HCT116 (cell line): ENCODE measurements at regions not wholly inside any gene's neighbourhood (a gene's known extent, or its start where the extent isn't known, plus 50 kb on each side); places are given as distances from the start of the nearest gene placed in this dataset.

Source experiments
- ATAC-seq: fragments of 200-7000 bp; cut with Tn5 transposase; 2 replicates; pipeline ENCODE4 v1.9.1; 2020; ENCODE audit warnings: mild to moderate bottlenecking, moderate library complexity
- BruUV-seq: library from RNA; stranded (reverse); fragments of 400-500 nt; replicated peaks from 2 replicates; lab custom pipeline; 2021; lab: Mats Ljungman, UMichigan
- CTCF ChIA-PET: fragments of 300-600 bp; sonication (Branson Sonifier 250); formaldehyde crosslinking; loops from one replicate; lab custom pipeline; 2021; ENCODE audit warnings: antibody characterized with exemption; lab: Charles Lee
- POLR2A ChIA-PET: fragments of 300-600, 350-600 bp; sonication (Branson Sonifier 250); formaldehyde crosslinking; loops from one replicate; lab custom pipeline; 2021; ENCODE audit warnings: antibody characterized with exemption; lab: Charles Lee
- RAD21 ChIA-PET, 2 experiments: fragments of 300-600 bp; sonication (Branson Sonifier 250); formaldehyde crosslinking; loops; one replicate each; lab custom pipeline; 2023; ENCODE audit warnings: low total read pairs in 2 of 2; ENCODE audit not compliant: uncharacterized antibody in 2 of 2, unreplicated experiment in 2 of 2, low non-redundant PET in 1 of 2; lab: Charles Lee
- DNase-seq: peaks from one replicate; pipeline ENCODE4 v3.0.0-alpha.2; 2010; ENCODE audit warnings: low read depth, low spot score
- H2AFZ ChIP-seq: fragments of 200-600 bp; shearing (Covaris generic), sonication (generic); 2 replicates; pipeline ENCODE4 v1.6.1; 2017; ENCODE audit warnings: low read depth, mixed run types, mixed read lengths, antibody characterized with exemption, low read length; ENCODE audit not compliant: poor library complexity, severe bottlenecking
- H3K27ac ChIP-seq: 2 replicates; pipeline ENCODE4 v1.5.1; 2012; ENCODE audit warnings: low read depth, low read length
- H3K27me3 ChIP-seq: fragments of 200-600 bp; sonication (generic); 2 replicates; pipeline ENCODE4 v1.6.1; 2016; ENCODE audit warnings: mixed run types, low read length, mixed read lengths; ENCODE audit not compliant: insufficient read depth
- H3K36me3 ChIP-seq, 2 experiments: fragments of 200-500 bp in 1 of 2; fragments of 200-600 bp in 1 of 2; sonication (Bioruptor generic) in 1 of 2; sonication (generic) in 1 of 2; 2 replicates each; pipeline versions ENCODE4 v1.5.1 to v1.6.1; 2014 to 2016; ENCODE audit warnings: low read length in 2 of 2, inconsistent platforms in 1 of 2, mixed read lengths in 1 of 2, mixed run types in 1 of 2; ENCODE audit not compliant: insufficient read depth in 2 of 2, control insufficient read depth in 1 of 2
- H3K4me1 ChIP-seq, 2 experiments: fragments of 200-600 bp in 1 of 2; sonication (generic) in 1 of 2; 2 replicates each; pipeline versions ENCODE4 v1.5.1 to v1.6.1; 2012 to 2017; ENCODE audit warnings: low read length in 2 of 2, inconsistent platforms in 1 of 2, mild to moderate bottlenecking in 1 of 2, mixed read lengths in 1 of 2, mixed run types in 1 of 2, moderate library complexity in 1 of 2; ENCODE audit not compliant: insufficient read depth in 2 of 2, control insufficient read depth in 1 of 2
- H3K4me2 ChIP-seq: fragments of 200-600 bp; sonication (generic); 2 replicates; pipeline ENCODE4 v1.6.1; 2017; ENCODE audit warnings: mixed run types, low read length, mixed read lengths
- H3K4me3 ChIP-seq, 2 experiments: fragments of 200-600 bp in 1 of 2; sonication (generic) in 1 of 2; replicated peaks in 1 of 2; 2 replicates each; pipeline ENCODE4 v1.5.1; 2011 to 2016; ENCODE audit warnings: low read length in 2 of 2, control low read depth in 1 of 2, low read depth in 1 of 2, mild to moderate bottlenecking in 1 of 2, mixed read lengths in 1 of 2, mixed run types in 1 of 2
- H3K79me2 ChIP-seq: fragments of 200-600 bp; sonication (generic); 2 replicates; pipeline ENCODE4 v1.6.1; 2017; ENCODE audit warnings: mild to moderate bottlenecking, mixed run types, low read length, moderate library complexity, mixed read lengths; ENCODE audit not compliant: insufficient read depth
- H3K9ac ChIP-seq: fragments of 200-600 bp; sonication (generic); 2 replicates; pipeline ENCODE4 v1.6.1; 2016; ENCODE audit warnings: low read length, mixed read lengths
- H3K9me2 ChIP-seq: fragments of 200-600 bp; sonication (generic), shearing (Covaris generic); 2 replicates; pipeline ENCODE4 v1.6.1; 2017; ENCODE audit warnings: mixed run types, mild to moderate bottlenecking, moderate library complexity; ENCODE audit not compliant: insufficient read depth
- H3K9me3 ChIP-seq, 2 experiments: fragments of 200-500 bp in 1 of 2; fragments of 200-600 bp in 1 of 2; sonication (Bioruptor generic) in 1 of 2; sonication (generic) in 1 of 2; 2 replicates each; pipeline ENCODE4 v1.6.1; 2014 to 2017; ENCODE audit warnings: low read length in 2 of 2, mixed read lengths in 2 of 2, inconsistent platforms in 1 of 2, low read depth in 1 of 2, mild to moderate bottlenecking in 1 of 2, mixed run types in 1 of 2, moderate library complexity in 1 of 2; ENCODE audit not compliant: control insufficient read depth in 1 of 2, insufficient read depth in 1 of 2
- H4K20me1 ChIP-seq: fragments of 200-600 bp; sonication (generic), shearing (Covaris generic); 2 replicates; pipeline ENCODE4 v1.6.1; 2017; ENCODE audit warnings: mixed run types, mild to moderate bottlenecking, moderate library complexity; ENCODE audit not compliant: insufficient read depth
- CBX3 ChIP-seq: IDR thresholded peaks from 2 replicates; pipeline ENCODE4 v1.6.1; 2012; ENCODE audit warnings: low read depth
- EGR1 ChIP-seq: IDR thresholded peaks from 2 replicates; pipeline ENCODE4 v1.6.1; 2012; ENCODE audit warnings: low read depth
- EZH2phosphoT487 ChIP-seq: fragments of 200-600 bp; IDR thresholded peaks from 2 replicates; pipeline ENCODE4 v1.6.1; 2018; ENCODE audit warnings: antibody characterized with exemption, borderline replicate concordance
- FOSL1 ChIP-seq: IDR thresholded peaks from 2 replicates; pipeline ENCODE4 v1.6.1; 2012; ENCODE audit warnings: low read depth
- JUND ChIP-seq: IDR thresholded peaks from 2 replicates; pipeline ENCODE4 v1.6.1; 2012
- POLR2A ChIP-seq: IDR thresholded peaks from 2 replicates; pipeline ENCODE4 v1.7.0; 2011; ENCODE audit warnings: borderline replicate concordance; ENCODE audit not compliant: insufficient read depth, insufficient read length; ENCODE audit errors: extremely low read depth
- RAD21 ChIP-seq: IDR thresholded peaks from 2 replicates; pipeline ENCODE4 v1.6.1; 2012; ENCODE audit warnings: low read depth, mild to moderate bottlenecking
- SIN3A ChIP-seq: IDR thresholded peaks from 2 replicates; pipeline ENCODE4 v1.6.1; 2012; ENCODE audit warnings: low read depth
- SRF ChIP-seq: IDR thresholded peaks from 2 replicates; pipeline ENCODE4 v1.6.1; 2012; ENCODE audit warnings: low read depth
- TCF7L2 ChIP-seq: IDR thresholded peaks from 2 replicates; pipeline ENCODE4 v1.7.0; 2011; ENCODE audit warnings: borderline replicate concordance, inconsistent platforms; ENCODE audit not compliant: insufficient read depth, insufficient read length; ENCODE audit errors: extremely low read depth
- ZFX ChIP-seq: fragments of 450-650 bp; IDR thresholded peaks from 2 replicates; pipeline ENCODE4 v1.6.1; 2017
- ZNF274 ChIP-seq: fragments of 200-500 bp; sonication (Bioruptor generic); IDR thresholded peaks from 2 replicates; pipeline ENCODE4 v1.6.1; 2014; ENCODE audit warnings: mild to moderate bottlenecking, low read depth, low read length, inconsistent platforms
- intact Hi-C: fragments of 100-400 bp; cut with micrococcal nuclease; formaldehyde crosslinking; loops from 2 replicates; pipeline ENCODE4 v1.10.0; 2022
- TF ChIP-seq, protein P1 (sequence below): IDR thresholded peaks from 2 replicates; pipeline ENCODE4 v1.6.1; 2012
- TF ChIP-seq, protein P2 (sequence below): IDR thresholded peaks from 2 replicates; pipeline ENCODE4 v1.6.1; 2011; ENCODE audit warnings: mild to moderate bottlenecking, low read length, moderate library complexity; ENCODE audit not compliant: insufficient replicate concordance; ENCODE audit errors: extremely low read depth
- TF ChIP-seq, protein P3 (sequence below): IDR thresholded peaks from 2 replicates; pipeline ENCODE4 v1.6.1; 2012; ENCODE audit warnings: low read depth
- TF ChIP-seq, protein P4 (sequence below): IDR thresholded peaks from 2 replicates; pipeline ENCODE4 v1.6.1; 2012
- TF ChIP-seq, protein P5 (sequence below), 3 experiments: fragments of 200-600 bp in 1 of 3; sonication (generic) in 1 of 3; IDR thresholded peaks in 2 of 3; conservative IDR thresholded peaks in 1 of 3; 2 replicates each; pipeline ENCODE4 v1.5.1; 2012 to 2017; ENCODE audit warnings: low read depth in 2 of 3, low read length in 2 of 3, antibody characterized with exemption in 1 of 3, borderline replicate concordance in 1 of 3, control low read depth in 1 of 3, mild to moderate bottlenecking in 1 of 3, mixed read lengths in 1 of 3, mixed run types in 1 of 3, moderate library complexity in 1 of 3; ENCODE audit not compliant: insufficient read depth in 1 of 3

DNA sequence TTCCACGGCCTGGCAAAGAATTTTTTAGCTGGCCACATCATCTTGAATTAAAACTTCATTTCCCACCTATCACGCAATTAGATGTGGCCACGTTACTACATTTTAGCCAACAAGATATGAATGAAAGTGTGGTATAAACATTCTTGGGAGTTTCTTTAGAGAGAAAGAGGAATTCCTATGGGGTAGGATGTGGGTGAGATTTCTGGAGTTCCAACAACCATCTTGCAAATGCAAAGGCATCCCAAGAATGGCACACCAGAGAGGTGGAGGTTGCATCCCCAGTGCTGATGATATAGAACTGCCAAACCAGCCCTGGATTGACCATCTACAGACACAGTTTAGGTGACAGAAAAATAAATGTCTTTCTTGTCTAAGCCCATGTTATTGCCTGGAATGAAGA is 66.3 kb upstream of the AKAP13 start (continued):
- TF ChIP-seq ZNF274 (no peak), EGR1 (no peak), ZFX (no peak), POLR2A (no peak), JUND (no peak), SIN3A (no peak), TCF7L2 (no peak), CBX3 (no peak), SRF (no peak)
- TF ChIP-seq, protein P1, sequence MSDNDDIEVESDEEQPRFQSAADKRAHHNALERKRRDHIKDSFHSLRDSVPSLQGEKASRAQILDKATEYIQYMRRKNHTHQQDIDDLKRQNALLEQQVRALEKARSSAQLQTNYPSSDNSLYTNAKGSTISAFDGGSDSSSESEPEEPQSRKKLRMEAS: no peak

DNA sequence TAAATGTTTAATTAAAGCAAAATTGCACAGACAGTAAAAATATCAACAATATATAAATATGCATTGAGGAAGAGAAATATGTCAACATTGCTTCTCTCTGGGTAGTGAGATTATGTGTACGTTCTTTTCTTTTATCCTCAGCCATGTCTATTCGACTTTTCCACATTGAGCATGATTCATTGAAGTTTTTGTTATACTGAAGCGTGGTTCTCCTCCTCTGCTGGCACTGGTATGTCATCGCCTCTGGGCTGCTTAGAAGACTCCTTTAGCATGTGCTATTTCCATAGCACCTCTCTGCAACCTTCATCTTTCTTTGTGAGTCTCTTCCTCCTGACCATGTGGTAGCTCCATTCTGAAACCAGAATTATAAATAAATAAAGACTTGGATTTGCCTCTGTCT is 65.8 kb upstream of the AKAP13 start:
- Histone ChIP-seq H4K20me1 (no peaks in the 10 kb centered on the region), H3K27ac (no peak overlapping the region), H3K9me2 (no peaks in the 10 kb centered on the region), H3K4me2 (no peak overlapping the region), H3K4me3 (no peak overlapping the region), H3K79me2 (no peaks in the 10 kb centered on the region), H3K36me3 (no peaks in the 10 kb centered on the region), H2AFZ (no peak overlapping the region), H3K4me1 (peaks cover 32 to 34% of the 10 kb centered on the region in 2 experiments), H3K9me3 (no peaks in the 10 kb centered on the region), H3K27me3 (no peaks in the 10 kb centered on the region), H3K9ac (no peak overlapping the region)
- no peak for ATAC-seq
- RAD21 ChIA-PET: no interaction called here
- intact Hi-C loops: no loop called here
- CTCF ChIA-PET: no interaction called here
- BruUV-seq: no TSS peak
- no peak for DNase-seq
- POLR2A ChIA-PET: no interaction called here
- TF ChIP-seq, protein P2, sequence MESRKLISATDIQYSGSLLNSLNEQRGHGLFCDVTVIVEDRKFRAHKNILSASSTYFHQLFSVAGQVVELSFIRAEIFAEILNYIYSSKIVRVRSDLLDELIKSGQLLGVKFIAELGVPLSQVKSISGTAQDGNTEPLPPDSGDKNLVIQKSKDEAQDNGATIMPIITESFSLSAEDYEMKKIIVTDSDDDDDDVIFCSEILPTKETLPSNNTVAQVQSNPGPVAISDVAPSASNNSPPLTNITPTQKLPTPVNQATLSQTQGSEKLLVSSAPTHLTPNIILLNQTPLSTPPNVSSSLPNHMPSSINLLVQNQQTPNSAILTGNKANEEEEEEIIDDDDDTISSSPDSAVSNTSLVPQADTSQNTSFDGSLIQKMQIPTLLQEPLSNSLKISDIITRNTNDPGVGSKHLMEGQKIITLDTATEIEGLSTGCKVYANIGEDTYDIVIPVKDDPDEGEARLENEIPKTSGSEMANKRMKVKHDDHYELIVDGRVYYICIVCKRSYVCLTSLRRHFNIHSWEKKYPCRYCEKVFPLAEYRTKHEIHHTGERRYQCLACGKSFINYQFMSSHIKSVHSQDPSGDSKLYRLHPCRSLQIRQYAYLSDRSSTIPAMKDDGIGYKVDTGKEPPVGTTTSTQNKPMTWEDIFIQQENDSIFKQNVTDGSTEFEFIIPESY: no peak
- TF ChIP-seq CBX3 (no peak), EGR1 (no peak), FOSL1 (no peak), EZH2phosphoT487 (no peak), TCF7L2 (no peak), ZFX (no peak), ZNF274 (no peak), SIN3A (no peak), RAD21 (no peak), SRF (no peak)
- TF ChIP-seq, protein P3, sequence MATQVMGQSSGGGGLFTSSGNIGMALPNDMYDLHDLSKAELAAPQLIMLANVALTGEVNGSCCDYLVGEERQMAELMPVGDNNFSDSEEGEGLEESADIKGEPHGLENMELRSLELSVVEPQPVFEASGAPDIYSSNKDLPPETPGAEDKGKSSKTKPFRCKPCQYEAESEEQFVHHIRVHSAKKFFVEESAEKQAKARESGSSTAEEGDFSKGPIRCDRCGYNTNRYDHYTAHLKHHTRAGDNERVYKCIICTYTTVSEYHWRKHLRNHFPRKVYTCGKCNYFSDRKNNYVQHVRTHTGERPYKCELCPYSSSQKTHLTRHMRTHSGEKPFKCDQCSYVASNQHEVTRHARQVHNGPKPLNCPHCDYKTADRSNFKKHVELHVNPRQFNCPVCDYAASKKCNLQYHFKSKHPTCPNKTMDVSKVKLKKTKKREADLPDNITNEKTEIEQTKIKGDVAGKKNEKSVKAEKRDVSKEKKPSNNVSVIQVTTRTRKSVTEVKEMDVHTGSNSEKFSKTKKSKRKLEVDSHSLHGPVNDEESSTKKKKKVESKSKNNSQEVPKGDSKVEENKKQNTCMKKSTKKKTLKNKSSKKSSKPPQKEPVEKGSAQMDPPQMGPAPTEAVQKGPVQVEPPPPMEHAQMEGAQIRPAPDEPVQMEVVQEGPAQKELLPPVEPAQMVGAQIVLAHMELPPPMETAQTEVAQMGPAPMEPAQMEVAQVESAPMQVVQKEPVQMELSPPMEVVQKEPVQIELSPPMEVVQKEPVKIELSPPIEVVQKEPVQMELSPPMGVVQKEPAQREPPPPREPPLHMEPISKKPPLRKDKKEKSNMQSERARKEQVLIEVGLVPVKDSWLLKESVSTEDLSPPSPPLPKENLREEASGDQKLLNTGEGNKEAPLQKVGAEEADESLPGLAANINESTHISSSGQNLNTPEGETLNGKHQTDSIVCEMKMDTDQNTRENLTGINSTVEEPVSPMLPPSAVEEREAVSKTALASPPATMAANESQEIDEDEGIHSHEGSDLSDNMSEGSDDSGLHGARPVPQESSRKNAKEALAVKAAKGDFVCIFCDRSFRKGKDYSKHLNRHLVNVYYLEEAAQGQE: no peak
- TF ChIP-seq, protein P1: no peak
- TF ChIP-seq, protein P4, sequence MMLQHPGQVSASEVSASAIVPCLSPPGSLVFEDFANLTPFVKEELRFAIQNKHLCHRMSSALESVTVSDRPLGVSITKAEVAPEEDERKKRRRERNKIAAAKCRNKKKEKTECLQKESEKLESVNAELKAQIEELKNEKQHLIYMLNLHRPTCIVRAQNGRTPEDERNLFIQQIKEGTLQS: no peak
- TF ChIP-seq, protein P5, sequence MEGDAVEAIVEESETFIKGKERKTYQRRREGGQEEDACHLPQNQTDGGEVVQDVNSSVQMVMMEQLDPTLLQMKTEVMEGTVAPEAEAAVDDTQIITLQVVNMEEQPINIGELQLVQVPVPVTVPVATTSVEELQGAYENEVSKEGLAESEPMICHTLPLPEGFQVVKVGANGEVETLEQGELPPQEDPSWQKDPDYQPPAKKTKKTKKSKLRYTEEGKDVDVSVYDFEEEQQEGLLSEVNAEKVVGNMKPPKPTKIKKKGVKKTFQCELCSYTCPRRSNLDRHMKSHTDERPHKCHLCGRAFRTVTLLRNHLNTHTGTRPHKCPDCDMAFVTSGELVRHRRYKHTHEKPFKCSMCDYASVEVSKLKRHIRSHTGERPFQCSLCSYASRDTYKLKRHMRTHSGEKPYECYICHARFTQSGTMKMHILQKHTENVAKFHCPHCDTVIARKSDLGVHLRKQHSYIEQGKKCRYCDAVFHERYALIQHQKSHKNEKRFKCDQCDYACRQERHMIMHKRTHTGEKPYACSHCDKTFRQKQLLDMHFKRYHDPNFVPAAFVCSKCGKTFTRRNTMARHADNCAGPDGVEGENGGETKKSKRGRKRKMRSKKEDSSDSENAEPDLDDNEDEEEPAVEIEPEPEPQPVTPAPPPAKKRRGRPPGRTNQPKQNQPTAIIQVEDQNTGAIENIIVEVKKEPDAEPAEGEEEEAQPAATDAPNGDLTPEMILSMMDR (IDR thresholded peaks at IDR 0.05 in 2 of 3, conservative IDR thresholded peaks at IDR 0.05 in 1 of 3; ENCODE audit: borderline replicate concordance in 1 of 3, insufficient read depth in 1 of 3, low read depth in 2 of 3, low read length in 2 of 3): no peak
